HT1080 (cell line): ENCODE measurements at regions not wholly inside any gene's neighbourhood (a gene's known extent, or its start where the extent isn't known, plus 50 kb on each side); places are given as distances from the start of the nearest gene placed in this dataset.
"Not testable (repeated sequence)": the region's sequence is repeated elsewhere in the genome, so short reads cannot be mapped to it uniquely, and the experiment has no call there.

Experiments used
- DNase-seq: peaks from one replicate; pipeline ENCODE4 v3.0.0-alpha.2; 2015; ENCODE audit warnings: low read depth

DNA sequence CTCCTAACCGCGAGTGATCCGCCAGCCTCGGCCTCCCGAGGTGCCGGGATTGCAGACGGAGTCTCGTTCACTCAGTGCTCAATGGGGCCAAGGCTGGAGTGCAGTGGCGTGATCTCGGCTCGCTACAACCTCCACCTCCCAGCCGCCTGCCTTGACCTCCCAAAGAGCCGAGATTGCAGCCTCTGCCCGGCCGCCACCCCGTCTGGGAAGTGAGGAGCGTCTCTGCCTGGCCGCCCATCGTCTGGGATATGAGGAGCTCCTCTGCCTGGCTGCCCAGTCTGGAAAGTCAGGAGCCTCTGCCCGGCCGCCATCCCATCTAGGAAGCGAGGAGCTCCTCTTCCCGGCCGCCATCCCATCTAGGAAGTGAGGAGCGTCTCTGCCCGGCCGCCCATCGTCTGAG is 58.8 kb upstream of the ANKRD30BL start:
- DNase-seq: not testable (repeated sequence)

DNA sequence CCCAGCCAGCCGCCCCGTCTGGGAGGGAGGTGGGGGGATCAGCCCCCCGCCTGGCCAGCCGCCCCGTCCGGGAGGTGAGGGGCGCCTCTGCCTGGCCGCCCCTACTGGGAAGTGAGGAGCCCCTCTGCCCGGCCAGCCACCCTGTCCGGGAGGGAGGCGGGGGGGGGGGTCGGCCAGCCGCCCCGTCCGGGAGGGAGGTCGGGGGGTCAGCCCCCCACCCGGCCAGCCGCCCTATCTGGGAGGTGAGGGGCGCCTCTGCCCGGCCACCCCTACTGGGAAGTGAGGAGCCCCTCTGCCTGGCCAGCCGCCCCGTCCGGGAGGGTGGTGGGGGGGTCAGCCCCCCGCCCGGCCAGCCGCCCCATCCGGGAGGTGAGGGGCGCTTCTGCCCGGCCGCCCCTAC is 60.1 kb upstream of the ANKRD30BL start:
- DNase-seq: not testable (repeated sequence)

DNA sequence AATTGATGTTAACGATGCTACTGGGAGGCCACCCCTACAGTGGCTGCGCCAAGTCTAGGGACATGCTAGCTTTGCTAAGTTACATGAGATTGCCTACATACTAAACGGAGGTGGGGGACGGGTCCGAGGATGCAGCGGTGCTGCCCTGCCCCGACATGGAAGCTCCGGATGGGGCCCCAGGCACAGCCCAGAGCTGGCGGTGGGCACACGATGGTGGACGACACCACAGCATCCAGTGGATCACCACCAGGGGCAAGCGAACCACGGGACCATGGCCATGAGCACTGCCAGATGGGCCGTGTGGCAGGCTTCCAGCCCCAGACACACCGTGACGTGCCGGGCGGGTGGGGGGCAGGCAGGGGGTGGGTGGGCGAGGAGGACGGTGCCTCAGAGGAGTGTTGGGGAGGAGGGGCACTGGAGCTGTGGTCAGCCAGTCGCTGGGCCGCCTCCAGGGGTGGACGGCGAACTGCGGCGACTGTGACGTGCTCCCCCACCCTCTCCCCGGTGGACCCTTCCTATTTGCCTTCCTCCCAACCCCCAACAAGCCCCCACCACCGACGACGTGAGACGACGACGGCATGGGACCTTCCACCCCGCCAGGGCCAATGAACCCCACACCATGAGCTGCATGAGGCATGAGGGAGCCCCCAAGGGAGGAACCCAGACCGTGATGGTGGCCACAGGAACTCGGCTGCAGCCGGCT is 90.6 kb upstream of the ANKRD30BL start:
- no peak for DNase-seq

DNA sequence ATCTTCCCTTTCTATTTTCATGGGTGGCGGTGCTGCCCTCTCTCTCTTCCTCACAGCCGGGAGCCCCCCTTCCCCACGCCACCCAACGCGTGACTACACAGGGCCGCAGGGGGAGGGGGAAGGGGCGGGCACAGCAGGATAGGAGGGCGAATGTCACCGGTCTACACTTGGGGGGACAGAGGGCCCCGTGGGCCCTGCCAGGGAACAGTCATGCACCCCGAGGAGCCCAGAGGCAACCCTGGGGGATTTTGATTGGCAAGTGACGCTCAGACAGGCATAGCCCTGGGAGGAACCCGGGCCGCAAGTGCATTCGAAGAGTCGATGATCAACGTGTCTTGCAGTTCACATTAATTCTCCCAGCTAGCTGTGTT is 91.1 kb upstream of the ANKRD30BL start:
- no peak for DNase-seq

DNA sequence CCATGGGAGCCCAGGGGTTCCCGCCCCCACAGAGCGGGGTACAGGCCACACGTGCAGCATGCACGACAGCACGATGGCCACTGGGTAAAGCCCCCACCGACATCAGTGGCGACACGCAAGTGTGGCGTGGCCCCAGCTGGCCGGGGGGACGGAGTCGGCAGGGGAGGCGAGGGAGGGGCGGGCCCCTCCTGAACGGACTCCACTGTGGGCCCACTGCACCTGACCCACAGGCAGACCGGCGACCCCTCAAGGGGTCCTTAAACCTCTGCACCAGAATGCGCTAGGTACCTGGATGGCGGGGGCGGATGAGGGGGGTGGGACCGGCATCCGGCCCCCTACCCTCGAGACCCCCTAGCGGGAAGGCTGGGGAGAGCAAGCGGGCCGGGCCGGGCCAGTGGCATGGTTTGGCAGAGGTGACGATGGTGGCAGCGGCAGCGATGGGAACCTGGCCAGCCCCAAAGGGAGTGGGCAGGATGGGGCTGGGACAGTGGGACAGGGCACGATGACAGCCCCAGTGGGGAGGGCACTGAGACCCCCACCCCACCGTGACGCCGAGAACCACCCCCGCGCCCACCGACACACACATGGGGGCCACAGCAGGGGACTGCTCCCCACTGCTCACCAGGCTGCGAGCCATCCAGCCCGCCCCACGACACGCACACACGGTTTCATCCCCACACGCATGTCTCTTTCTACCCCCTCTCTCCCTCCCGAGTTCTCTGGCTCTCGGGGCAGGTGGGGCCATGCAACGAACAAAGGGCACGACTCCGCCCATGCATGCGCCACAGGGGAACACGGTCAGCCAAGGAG is 91.9 kb upstream of the ANKRD30BL start:
- no peak for DNase-seq

DNA sequence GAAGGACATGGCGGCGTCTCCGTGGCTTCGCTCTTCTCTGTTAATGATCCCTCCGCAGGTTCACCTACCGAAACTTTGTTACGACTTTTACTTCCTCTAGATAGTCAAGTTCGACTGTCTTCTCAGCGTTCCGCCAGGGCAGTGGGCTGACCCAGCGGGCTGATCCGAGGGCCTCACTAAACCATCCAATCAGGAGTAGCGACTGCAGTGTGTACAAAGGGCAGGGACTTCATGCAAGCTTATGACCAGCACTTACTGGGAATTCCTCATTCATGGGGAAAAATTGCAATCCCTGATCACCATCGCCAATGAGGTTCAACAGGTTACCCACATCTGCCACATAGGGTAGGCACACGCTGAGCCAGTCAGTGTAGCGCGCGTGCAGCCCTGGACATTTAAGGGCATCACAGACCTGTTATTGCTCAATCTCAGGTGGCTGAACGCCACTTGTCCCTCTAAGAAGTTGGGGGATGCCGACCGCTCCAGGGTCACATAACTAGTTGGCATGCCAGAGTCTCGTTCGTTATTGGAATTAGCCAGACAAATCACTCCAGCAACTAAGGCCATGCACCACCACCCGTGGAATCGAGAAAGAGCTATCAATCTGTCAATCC is 92.7 kb upstream of the ANKRD30BL start:
- not testable (repeated sequence) for DNase-seq

DNA sequence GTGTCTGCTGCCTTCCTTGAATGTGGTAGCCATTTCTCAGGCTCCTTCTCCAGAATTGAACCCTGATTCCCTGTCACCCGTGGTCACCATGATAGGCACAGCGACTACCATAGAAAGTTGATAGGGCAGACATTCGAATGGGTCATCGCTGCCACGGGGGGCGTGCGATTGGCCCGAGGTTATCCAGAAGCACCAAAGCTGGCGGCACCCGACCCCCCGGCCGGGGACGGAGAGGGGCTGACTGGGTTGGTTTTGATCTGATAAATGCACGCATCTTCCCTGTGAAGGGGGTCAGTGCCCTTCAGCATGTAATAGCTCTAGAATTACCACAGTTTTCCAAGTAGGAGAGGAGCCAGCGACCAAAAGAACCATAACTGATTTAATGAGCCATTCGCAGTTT is 94.0 kb upstream of the ANKRD30BL start:
- DNase-seq: no peak

DNA sequence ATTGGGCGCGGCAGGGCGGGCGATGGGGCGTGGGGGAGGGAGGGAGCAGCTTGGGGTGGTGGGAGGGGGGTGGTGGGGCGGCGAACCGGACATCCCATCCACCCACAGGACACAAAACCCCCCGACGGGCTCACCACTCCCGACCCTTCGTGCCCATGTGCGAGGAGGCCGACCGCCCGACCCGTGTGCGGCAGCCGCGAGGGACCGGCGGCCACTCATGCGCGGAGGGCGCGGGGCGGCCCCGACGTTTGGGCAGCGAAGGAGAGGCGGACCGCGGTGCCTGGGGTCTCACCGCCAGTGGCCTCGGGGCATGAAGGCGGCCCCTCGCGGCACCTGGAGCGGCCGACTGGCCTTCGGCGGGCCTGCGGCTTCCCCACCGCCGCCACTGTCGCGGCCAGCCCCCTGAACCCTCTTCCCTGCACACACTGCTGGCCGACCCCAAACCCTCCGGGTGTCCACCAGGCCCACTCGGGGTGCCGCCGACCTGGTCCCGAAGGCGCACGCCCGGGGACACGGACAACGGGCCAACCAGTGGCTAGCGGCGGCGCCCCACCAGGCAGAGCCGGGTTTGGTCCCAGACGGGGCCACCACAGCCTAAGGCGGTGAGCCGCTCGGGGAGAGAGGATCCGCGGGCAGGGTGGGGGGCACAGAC is 94.6 kb upstream of the ANKRD30BL start:
- no peak for DNase-seq

DNA sequence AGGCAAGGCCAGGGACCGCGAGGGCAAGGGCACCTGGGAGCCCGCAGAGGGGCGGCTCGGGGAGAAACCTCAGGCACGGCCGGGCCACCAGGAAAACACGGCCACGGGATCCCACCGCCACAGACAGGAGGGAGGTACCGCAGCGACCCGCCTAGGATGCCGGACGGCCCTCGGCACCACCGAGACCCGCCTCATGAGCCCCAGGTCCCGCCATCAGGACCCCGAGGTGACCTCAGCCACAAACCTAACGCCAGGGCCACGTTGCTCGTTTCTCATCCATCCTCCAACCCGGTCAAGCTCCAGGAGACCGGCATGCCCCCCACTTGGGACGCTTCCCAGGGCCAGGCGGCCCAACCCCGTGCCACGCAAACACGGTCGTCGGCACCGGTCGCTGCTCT is 95.2 kb upstream of the ANKRD30BL start:
- DNase-seq: not testable (repeated sequence)

DNA sequence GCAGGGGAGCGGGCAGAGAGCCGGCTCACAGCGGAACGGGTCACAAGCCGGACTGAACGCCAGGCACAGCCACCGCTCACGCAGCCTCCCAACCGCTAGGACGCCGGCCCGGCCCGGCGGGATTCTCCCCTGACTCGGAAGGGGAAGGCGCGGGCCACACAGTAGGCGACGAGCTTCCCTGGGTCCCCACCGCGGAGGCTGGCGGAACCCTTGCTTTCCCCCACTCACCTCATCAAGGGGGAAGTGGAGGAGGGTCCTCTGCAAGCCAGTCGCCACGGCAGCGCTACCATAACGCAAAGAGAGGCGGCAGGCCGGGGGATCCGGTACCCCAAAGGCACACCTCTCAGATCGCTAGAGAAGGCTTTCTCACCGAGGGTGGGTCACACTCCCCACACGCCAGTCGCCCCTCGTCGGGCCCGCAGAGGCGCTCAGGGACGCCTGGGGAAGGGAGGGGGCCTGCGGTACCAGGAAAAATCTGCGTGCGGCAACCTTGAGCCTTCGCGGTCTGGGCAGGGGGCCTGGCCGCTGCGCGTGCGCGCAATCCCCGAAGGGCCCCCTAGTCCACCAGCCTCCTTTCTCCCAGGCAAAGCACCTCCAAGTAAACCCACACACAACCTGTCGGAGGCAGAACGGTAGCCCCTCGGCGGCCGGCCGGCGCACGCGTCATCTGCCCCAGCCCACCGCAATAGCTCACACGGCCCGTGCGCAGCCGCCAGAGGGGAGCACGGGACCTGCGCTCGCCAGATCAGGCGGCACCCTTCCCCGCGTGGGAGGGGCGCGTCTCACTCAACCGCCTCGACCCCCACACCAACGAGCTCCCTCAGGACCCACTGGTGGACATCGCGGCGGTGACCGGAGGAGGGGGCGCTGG is 95.8 kb upstream of the ANKRD30BL start:
- not testable (repeated sequence) for DNase-seq

DNA sequence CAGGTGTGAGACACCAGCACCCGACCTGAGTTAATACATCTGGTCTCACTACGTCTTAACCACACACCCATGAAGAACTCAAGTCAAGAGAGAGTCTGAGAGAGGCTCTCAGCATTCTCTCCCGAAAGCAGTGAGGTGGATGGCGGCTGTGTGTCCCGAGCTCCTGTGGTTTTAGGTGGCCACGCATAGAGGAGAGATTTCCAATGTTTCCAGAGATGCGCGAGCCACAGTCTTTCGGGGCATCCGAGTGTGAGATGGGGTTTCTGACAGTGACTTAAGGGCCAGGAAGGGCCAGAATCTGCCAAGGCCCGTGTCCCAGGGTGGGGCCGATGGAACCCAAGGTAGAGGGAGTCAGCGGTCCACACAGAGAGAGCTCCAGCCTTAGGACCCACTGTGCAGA is 97.5 kb upstream of the ANKRD30BL start:
- DNase-seq: not testable (repeated sequence)

DNA sequence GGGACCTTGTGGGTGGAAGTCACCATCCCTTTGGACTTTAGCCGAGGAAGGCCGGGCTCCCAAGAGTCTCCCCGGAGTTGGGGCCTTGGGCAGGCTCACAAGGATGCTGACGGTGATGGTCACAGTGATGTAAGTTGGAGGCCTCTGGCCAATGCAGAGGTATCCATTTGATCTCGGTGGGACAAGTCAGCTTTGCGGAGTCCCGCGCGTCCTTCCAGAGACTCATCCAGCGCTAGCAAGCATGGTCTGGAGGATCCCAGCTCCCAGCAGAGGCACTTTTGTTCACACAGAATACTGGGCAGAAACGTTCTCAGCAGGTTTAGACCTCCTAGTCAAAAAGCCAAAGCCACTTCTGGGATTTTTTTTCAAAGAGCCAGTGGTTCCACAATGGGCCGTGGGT is 103.8 kb upstream of the ANKRD30BL start:
- DNase-seq: not testable (repeated sequence)

DNA sequence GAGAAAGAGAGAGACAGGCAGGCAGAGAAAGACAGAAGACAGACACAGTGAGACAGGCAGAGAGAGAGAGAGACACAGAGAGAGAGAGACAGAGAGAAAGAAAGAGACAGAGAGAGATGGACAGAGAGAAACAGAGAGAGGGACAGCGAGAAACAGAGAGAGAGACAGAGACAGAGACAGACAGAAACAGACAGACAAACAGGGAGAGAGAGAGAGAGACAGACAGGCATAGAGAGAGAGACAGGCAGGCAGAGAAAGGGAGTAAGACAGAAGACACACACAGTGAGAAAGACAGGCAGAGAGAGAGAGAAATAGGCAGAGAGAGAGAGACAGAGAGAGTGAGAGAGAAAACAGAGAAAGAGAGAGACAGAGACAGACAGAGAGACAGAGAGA is 105.3 kb upstream of the ANKRD30BL start:
- no peak for DNase-seq

DNA sequence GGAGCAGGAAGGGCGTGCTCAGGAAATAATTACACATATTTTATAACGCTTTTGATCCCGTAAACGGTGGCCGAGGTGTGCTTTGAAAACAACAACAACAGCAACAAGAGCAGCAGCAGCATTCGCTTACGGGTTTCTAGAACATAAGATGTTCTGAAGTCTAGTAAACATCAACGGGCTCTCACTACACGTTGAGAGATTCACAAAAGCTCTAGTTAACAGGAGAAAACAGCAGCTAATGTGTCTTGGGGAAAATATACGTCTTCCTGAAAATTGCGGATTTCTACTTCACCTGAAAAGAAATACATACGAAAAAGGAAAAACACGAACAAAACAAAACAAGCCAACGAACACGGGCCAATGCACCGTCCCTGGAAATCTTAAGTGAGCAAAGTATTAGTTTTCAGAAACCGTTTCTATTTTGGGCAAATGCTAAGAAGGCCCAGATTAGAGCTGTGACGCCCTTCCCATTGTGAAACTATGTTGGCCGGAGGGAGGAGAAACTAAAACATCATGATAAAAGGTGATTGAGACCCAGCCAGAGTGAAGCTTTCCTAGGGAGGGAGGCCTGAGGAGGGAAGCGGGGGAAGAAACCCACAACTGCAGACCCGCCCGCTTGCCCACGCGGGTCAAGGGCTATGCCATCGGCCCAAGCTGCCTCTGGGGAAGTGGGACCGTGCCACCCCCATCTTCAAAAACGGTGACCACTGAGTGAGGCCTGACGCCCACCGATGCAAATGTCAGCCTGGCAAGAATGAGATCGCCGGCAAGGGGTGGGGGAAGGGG is 105.9 kb upstream of the ANKRD30BL start:
- DNase-seq: not testable (repeated sequence)

DNA sequence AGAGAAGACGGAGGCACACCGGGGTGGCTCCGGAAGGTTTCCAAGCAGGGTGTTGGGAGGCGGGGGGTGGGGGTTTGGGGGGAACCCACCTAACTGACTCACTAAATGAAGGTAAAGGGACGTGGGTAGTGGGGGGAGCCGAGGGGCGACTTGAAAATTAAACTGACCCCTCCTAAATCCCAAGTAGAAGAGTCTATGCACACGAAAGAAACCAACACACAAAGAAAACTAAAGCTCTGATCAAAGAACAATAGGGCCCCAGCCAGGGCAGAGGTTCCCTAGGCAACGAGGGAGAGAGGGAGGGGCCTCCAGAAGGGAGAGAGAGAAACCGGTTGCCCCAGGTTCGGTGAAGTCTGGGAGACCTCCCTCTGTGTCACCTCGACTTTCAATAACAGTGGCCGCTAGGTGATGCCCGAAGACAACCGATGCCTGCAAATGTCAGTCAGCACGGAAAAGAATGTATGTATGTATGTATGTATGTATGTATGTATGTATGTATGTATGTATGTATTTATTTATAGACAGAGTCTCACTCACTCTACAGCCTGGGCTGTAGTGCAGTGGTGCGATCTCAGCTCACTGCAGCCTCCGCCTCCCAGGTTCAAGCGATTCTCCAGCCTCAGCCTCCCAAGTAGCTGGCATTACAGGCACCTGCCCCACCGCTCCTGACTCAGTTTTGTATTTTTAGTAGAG is 106.7 kb upstream of the ANKRD30BL start:
- peak; percentile 65 for DNase-seq

DNA sequence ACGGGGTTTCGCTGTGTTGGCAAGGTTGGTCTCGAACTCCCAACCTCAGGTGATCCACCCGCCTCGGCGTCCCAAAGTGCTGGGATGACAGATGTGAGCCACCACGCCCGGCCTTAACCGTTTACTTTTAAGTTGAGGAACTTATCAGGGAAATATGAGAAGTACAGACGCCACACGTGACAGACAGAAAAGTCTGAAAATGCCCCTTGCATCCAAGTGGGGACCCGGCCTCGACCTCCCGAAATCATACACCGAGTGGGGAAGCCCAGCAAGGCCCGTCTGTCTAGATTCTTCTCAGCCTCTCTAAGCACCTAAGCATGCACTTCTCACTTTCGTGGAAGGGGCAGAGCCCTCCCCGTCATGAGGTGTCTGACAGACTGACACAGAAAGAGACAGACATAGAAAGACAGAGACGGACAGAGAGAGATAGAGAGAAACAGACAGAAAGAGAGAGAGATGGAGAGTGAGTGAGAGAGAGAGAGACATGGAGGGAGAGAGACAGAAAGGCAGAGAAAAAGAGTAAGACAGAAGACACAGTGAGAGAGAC is 107.3 kb upstream of the ANKRD30BL start:
- DNase-seq: no peak

DNA sequence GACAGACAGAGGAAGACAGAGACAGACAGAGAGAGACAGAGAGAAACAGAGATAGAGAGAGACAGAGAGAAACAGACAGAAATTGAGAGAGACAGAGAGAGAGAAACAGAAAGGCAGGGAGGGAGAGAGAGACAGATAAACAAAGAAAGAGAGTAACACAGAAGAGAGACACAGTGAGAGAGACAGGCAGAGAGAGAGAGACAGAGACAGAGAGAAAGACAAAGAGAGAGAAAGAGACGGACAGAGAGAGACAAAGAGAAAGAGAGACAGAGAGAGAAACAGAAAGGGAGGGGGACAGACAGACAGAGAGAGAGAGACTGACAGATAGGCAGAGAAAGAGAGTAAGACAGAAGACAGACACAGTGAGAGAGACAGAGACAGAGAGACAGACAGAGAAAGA is 108.5 kb upstream of the ANKRD30BL start:
- DNase-seq: no peak

DNA sequence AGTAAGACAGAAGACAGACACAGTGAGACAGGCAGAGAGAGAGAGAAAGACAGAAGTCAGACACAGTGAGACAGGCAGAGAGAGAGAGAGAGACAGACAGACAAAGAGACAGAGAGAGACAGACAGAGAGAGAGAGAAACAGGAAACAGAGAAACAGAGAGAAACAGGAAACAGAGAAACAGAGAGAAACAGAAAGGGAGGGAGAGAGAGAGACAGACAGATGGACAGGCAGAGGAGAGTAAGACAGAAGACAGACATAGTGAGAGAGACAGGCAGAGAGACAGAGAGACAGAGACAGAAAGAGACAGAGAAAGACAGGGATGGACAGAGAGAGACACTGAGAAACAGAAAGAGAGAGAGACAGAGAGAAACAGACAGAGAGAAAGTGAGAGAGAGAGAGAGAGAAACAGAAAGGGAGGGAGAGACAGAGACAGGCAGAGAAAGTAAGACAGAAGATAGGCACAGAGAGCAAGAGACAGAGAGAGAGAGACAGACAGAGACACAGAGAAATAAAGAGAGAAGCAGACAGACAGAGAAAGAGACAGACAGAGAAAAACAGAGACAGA is 109.3 kb upstream of the ANKRD30BL start:
- no peak for DNase-seq

DNA sequence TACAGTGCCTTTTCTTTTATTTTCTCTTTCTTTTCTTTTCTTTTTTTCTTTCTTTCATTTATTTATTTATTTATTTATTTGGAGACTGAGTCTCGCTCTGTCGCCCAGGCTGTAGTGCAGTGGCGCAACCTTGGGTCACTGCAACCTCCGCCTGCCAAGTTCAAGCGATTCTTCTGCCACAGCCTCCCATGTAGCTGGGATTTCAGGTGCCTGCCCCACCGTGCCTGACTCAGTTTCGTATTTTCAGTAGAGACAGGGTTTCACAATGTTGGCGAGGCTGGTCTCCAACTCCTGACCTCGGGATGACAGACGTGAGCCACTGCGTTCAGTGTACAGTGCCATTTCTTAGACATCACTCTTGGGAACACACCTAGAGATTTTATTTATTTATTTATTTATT is 110.0 kb upstream of the ANKRD30BL start:
- not testable (repeated sequence) for DNase-seq
